ENCODE measurements at regions not wholly inside any gene's neighbourhood (a gene's known extent, or its start where the extent isn't known, plus 50 kb on each side); places are given as distances from the start of the nearest gene placed in this dataset.

DNA sequence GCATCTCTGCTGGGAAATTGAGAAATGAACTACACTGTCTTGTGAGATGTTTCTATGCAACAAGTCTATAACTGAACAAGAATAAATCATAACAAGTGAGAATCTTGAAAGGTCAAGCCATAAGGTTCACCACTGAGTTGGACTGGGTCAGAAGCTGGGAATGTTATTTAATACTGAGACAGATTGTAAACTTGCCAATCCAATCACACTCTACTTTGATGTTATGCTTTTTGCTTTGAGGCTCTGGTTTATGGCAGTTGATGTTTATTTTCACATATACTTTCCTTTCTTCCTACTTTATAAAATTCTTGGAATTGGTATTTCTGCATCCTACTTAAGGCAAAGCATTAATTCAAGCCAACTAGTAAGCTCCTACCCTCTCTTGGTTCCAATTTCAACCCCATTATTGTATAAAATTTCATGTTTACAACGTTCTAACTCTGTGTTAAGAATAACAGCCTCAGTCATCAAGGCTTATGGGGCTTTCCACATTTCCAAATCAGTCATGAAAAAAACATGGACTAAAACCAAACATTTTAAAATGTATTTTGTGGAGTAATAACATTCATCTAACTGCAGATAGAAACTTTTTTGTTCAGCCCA is 533.4 kb downstream of the NYAP2 start:
- H3K9me3 Mint-ChIP-seq (ENCODE audit: unreplicated experiment) = peaks cover 5% of the 10 kb centered on the region
- TF ChIP-seq, protein P1, sequence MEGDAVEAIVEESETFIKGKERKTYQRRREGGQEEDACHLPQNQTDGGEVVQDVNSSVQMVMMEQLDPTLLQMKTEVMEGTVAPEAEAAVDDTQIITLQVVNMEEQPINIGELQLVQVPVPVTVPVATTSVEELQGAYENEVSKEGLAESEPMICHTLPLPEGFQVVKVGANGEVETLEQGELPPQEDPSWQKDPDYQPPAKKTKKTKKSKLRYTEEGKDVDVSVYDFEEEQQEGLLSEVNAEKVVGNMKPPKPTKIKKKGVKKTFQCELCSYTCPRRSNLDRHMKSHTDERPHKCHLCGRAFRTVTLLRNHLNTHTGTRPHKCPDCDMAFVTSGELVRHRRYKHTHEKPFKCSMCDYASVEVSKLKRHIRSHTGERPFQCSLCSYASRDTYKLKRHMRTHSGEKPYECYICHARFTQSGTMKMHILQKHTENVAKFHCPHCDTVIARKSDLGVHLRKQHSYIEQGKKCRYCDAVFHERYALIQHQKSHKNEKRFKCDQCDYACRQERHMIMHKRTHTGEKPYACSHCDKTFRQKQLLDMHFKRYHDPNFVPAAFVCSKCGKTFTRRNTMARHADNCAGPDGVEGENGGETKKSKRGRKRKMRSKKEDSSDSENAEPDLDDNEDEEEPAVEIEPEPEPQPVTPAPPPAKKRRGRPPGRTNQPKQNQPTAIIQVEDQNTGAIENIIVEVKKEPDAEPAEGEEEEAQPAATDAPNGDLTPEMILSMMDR (IDR thresholded peaks at IDR 0.05) = no peak
- H3K27me3 Mint-ChIP-seq (ENCODE audit: unreplicated experiment) = no peaks in the 10 kb centered on the region
- H3K4me1 Mint-ChIP-seq (ENCODE audit: unreplicated experiment) = peaks cover 23% of the 10 kb centered on the region
- no peak overlapping the region for H3K4me3 Mint-ChIP-seq (ENCODE audit: unreplicated experiment)
- H3K36me3 Mint-ChIP-seq (ENCODE audit: unreplicated experiment) = no peaks in the 10 kb centered on the region
- DNase-seq (ENCODE audit: extremely low spot score, unreplicated experiment) = no peak
- H3K27ac Mint-ChIP-seq (ENCODE audit: unreplicated experiment) = no peak overlapping the region

GRCh38 chr2:225930687-225931086 is 531.2 kb downstream of the NYAP2 start:
- Mint-ChIP-seq H3K9me3 (ENCODE audit: unreplicated experiment) (no peaks in the 10 kb centered on the region), H3K4me3 (ENCODE audit: unreplicated experiment) (no peak overlapping the region), H3K36me3 (ENCODE audit: unreplicated experiment) (no peaks in the 10 kb centered on the region), H3K4me1 (ENCODE audit: unreplicated experiment) (peaks cover 23% of the 10 kb centered on the region), H3K27me3 (ENCODE audit: unreplicated experiment) (no peaks in the 10 kb centered on the region), H3K27ac (ENCODE audit: unreplicated experiment) (no peak overlapping the region)
- TF ChIP-seq, protein P1 (IDR thresholded peaks at IDR 0.05) = no peak
- no peak for DNase-seq (ENCODE audit: extremely low spot score, unreplicated experiment)

GRCh38 chr2:225920621-225921220 is 521.2 kb downstream of the NYAP2 start:
- H3K4me3 Mint-ChIP-seq (ENCODE audit: unreplicated experiment) = no peak overlapping the region
- DNase-seq (ENCODE audit: extremely low spot score, unreplicated experiment) = no peak
- peaks cover 15% of the 10 kb centered on the region for H3K9me3 Mint-ChIP-seq (ENCODE audit: unreplicated experiment)
- no peaks in the 10 kb centered on the region for H3K27me3 Mint-ChIP-seq (ENCODE audit: unreplicated experiment)
- H3K36me3 Mint-ChIP-seq (ENCODE audit: unreplicated experiment) = peaks cover 3% of the 10 kb centered on the region
- no peak overlapping the region for H3K27ac Mint-ChIP-seq (ENCODE audit: unreplicated experiment)
- H3K4me1 Mint-ChIP-seq (ENCODE audit: unreplicated experiment) = no peaks in the 10 kb centered on the region
- TF ChIP-seq, protein P1 (IDR thresholded peaks at IDR 0.05) = no peak

GRCh38 chr2:225916692-225917091 is 517.2 kb downstream of the NYAP2 start:
- TF ChIP-seq, protein P1 (IDR thresholded peaks at IDR 0.05) = no peak
- H3K27me3 Mint-ChIP-seq (ENCODE audit: unreplicated experiment) = no peaks in the 10 kb centered on the region
- H3K27ac Mint-ChIP-seq (ENCODE audit: unreplicated experiment) = no peak overlapping the region
- no peak for DNase-seq (ENCODE audit: extremely low spot score, unreplicated experiment)
- H3K36me3 Mint-ChIP-seq (ENCODE audit: unreplicated experiment) = peaks cover 3% of the 10 kb centered on the region
- H3K4me3 Mint-ChIP-seq (ENCODE audit: unreplicated experiment) = no peak overlapping the region
- H3K4me1 Mint-ChIP-seq (ENCODE audit: unreplicated experiment) = no peaks in the 10 kb centered on the region
- peaks cover 15% of the 10 kb centered on the region for H3K9me3 Mint-ChIP-seq (ENCODE audit: unreplicated experiment)

DNA sequence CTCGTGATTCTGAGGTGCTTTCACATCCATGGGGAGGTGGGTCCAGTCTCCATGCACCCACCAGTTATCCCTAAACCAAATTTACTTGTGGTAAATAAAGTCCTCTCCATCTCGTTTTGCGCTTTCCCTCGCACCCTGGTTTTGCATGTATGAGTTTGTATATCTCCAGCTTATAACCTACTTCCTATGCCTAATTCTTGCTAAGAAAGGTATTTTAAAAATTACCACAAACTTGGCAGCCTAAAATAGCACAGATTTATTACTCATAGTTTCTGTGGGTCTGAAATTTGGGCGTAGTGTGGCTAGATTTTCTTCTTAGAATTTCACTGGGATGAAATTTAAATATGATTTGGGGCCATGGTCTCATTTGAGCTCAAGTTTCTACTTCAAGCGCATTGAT is 511.5 kb downstream of the NYAP2 start:
- H3K9me3 Mint-ChIP-seq (ENCODE audit: unreplicated experiment) = peaks cover 3% of the 10 kb centered on the region
- no peak for DNase-seq (ENCODE audit: extremely low spot score, unreplicated experiment)
- no peak overlapping the region for H3K27ac Mint-ChIP-seq (ENCODE audit: unreplicated experiment)
- TF ChIP-seq, protein P1 (IDR thresholded peaks at IDR 0.05) = no peak
- H3K36me3 Mint-ChIP-seq (ENCODE audit: unreplicated experiment) = no peaks in the 10 kb centered on the region
- H3K4me3 Mint-ChIP-seq (ENCODE audit: unreplicated experiment) = no peak overlapping the region
- H3K27me3 Mint-ChIP-seq (ENCODE audit: unreplicated experiment) = no peaks in the 10 kb centered on the region
- no peaks in the 10 kb centered on the region for H3K4me1 Mint-ChIP-seq (ENCODE audit: unreplicated experiment)

Data from osteocyte (in vitro differentiated cells).